ENCODE measurements at regions not wholly inside any gene's neighbourhood (a gene's known extent, or its start where the extent isn't known, plus 50 kb on each side); places are given as distances from the start of the nearest gene placed in this dataset.

- Histone ChIP-seq H3K9me2 (ENCODE audit: low read depth, low read length) (no peaks in the 10 kb centered on the region), H3K4me3 (ENCODE audit: low read depth, low read length, poor library complexity, severe bottlenecking) (no peak overlapping the region), H3K9me3 (ENCODE audit: low read length) (no peaks in the 10 kb centered on the region), H3K4me1 (ENCODE audit: insufficient read depth, low read length, severe bottlenecking) (no peaks in the 10 kb centered on the region), H3K27me3 (ENCODE audit: insufficient read depth, low read length) (no peaks in the 10 kb centered on the region), H3K27ac (ENCODE audit: low read depth, low read length, poor library complexity, severe bottlenecking) (no peak overlapping the region), H3K9ac (ENCODE audit: low read length) (no peak overlapping the region), H3K36me3 (ENCODE audit: insufficient read depth, low read length) (no peaks in the 10 kb centered on the region), H2AFZ (ENCODE audit: low read length) (no peak overlapping the region), H4K20me1 (ENCODE audit: insufficient read depth, low read length) (no peaks in the 10 kb centered on the region), H3K4me2 (ENCODE audit: low read length) (no peak overlapping the region), H3F3A (ENCODE audit: insufficient read depth, low read length) (no peaks in the 10 kb centered on the region), H3K79me2 (ENCODE audit: insufficient read depth, low read length) (no peaks in the 10 kb centered on the region)
- no peak for TF ChIP-seq EZH2 (IDR thresholded peaks at IDR 0.05; ENCODE audit: borderline replicate concordance, low read length)
- TF ChIP-seq CTCF (IDR thresholded peaks at IDR 0.05; ENCODE audit: low read length), result no peak
Measured at GRCh38 chr5:24080046-24080445, 564.7 kb downstream of the CDH10 start.

GRCh38 chr5:24094081-24094679 is 550.6 kb downstream of the CDH10 start:
- TF ChIP-seq CTCF (IDR thresholded peaks at IDR 0.05; ENCODE audit: low read length) (no peak), EZH2 (IDR thresholded peaks at IDR 0.05; ENCODE audit: borderline replicate concordance, low read length) (no peak)
- no peak overlapping the region for H3K4me3 ChIP-seq (ENCODE audit: low read depth, low read length, poor library complexity, severe bottlenecking)
- no peaks in the 10 kb centered on the region for H3K9me2 ChIP-seq (ENCODE audit: low read depth, low read length)
- H3K27ac ChIP-seq (ENCODE audit: low read depth, low read length, poor library complexity, severe bottlenecking), result no peak overlapping the region
- H3K9me3 ChIP-seq (ENCODE audit: low read length), result no peaks in the 10 kb centered on the region
- no peaks in the 10 kb centered on the region for H3F3A ChIP-seq (ENCODE audit: insufficient read depth, low read length)
- H4K20me1 ChIP-seq (ENCODE audit: insufficient read depth, low read length), result no peaks in the 10 kb centered on the region
- H2AFZ ChIP-seq (ENCODE audit: low read length), result no peak overlapping the region
- H3K4me2 ChIP-seq (ENCODE audit: low read length), result no peak overlapping the region
- no peaks in the 10 kb centered on the region for H3K4me1 ChIP-seq (ENCODE audit: insufficient read depth, low read length, severe bottlenecking)
- no peaks in the 10 kb centered on the region for H3K27me3 ChIP-seq (ENCODE audit: insufficient read depth, low read length)
- H3K79me2 ChIP-seq (ENCODE audit: insufficient read depth, low read length), result no peaks in the 10 kb centered on the region
- H3K9ac ChIP-seq (ENCODE audit: low read length), result no peak overlapping the region
- no peaks in the 10 kb centered on the region for H3K36me3 ChIP-seq (ENCODE audit: insufficient read depth, low read length)

GRCh38 chr5:24102010-24102409 is 542.8 kb downstream of the CDH10 start:
- Histone ChIP-seq H3K9ac (ENCODE audit: low read length) (no peak overlapping the region), H4K20me1 (ENCODE audit: insufficient read depth, low read length) (no peaks in the 10 kb centered on the region), H3K79me2 (ENCODE audit: insufficient read depth, low read length) (no peaks in the 10 kb centered on the region), H3K36me3 (ENCODE audit: insufficient read depth, low read length) (no peaks in the 10 kb centered on the region), H3F3A (ENCODE audit: insufficient read depth, low read length) (no peaks in the 10 kb centered on the region), H3K27ac (ENCODE audit: low read depth, low read length, poor library complexity, severe bottlenecking) (no peak overlapping the region), H3K27me3 (ENCODE audit: insufficient read depth, low read length) (no peaks in the 10 kb centered on the region), H3K9me2 (ENCODE audit: low read depth, low read length) (no peaks in the 10 kb centered on the region), H3K4me3 (ENCODE audit: low read depth, low read length, poor library complexity, severe bottlenecking) (no peak overlapping the region), H3K4me1 (ENCODE audit: insufficient read depth, low read length, severe bottlenecking) (no peaks in the 10 kb centered on the region), H2AFZ (ENCODE audit: low read length) (no peak overlapping the region), H3K4me2 (ENCODE audit: low read length) (no peak overlapping the region), H3K9me3 (ENCODE audit: low read length) (no peaks in the 10 kb centered on the region)
- TF ChIP-seq CTCF (IDR thresholded peaks at IDR 0.05; ENCODE audit: low read length) (no peak), EZH2 (IDR thresholded peaks at IDR 0.05; ENCODE audit: borderline replicate concordance, low read length) (no peak)
